ENCODE measurements at regions not wholly inside any gene's neighbourhood (a gene's known extent, or its start where the extent isn't known, plus 50 kb on each side); places are given as distances from the start of the nearest gene placed in this dataset.

DNA sequence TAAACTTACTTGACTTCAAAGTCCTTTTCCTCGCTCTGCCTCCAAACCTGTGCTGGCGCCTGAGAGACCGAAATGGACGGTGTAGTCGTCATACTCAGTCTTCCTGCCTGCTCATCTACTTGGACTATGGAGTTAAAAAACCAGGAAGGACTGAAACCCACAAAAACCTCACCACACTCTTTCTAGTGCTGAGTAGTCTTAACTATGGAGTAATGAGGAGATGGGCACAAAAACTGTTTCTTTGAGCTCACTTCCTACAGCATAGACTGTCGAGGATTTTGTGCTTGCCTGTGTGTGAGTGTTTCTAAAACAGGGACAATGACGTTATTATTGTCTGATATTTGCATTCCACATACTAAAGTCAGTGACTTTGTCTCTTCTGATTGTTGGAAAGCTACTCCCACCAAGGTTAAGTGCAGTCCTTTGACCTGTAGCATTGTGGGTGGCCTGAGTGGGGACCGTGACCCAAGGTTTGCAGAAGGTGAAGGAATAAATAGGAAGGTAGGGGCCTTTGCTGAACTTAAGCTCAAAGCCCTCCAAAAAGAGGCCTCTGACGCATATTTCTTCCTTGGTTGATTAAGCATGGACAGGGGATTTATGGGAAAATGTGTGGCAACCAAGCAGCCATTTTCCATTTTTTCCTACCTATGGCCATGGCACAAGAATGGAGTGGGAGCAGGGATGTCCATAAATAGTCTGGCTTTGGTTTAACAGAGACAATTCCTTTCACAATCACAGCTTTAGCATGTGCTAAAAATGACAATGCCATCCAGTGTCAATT lies 109.6 kb downstream of the ZBTB18 start:
- Histone ChIP-seq H3K27ac (ENCODE audit: low read depth, low read length) (no peak overlapping the region), H4K20me1 (ENCODE audit: insufficient read depth, low read length) (no peaks in the 10 kb centered on the region), H2AFZ (ENCODE audit: low read length) (no peak overlapping the region), H3K4me1 (ENCODE audit: insufficient read depth, low read length) (peaks cover 21% of the 10 kb centered on the region), H3K79me2 (ENCODE audit: insufficient read depth, low read length) (no peaks in the 10 kb centered on the region), H3K4me2 (ENCODE audit: insufficient read depth, low read length) (no peak overlapping the region), H3K9me3 (ENCODE audit: low read depth, low read length) (no peaks in the 10 kb centered on the region), H3K36me3 (ENCODE audit: insufficient read depth, low read length) (no peaks in the 10 kb centered on the region), H3K4me3 (ENCODE audit: insufficient read depth, low read length) (no peak overlapping the region), H3K27me3 (ENCODE audit: insufficient read depth, low read length) (no peaks in the 10 kb centered on the region)
- TF ChIP-seq, protein P1, sequence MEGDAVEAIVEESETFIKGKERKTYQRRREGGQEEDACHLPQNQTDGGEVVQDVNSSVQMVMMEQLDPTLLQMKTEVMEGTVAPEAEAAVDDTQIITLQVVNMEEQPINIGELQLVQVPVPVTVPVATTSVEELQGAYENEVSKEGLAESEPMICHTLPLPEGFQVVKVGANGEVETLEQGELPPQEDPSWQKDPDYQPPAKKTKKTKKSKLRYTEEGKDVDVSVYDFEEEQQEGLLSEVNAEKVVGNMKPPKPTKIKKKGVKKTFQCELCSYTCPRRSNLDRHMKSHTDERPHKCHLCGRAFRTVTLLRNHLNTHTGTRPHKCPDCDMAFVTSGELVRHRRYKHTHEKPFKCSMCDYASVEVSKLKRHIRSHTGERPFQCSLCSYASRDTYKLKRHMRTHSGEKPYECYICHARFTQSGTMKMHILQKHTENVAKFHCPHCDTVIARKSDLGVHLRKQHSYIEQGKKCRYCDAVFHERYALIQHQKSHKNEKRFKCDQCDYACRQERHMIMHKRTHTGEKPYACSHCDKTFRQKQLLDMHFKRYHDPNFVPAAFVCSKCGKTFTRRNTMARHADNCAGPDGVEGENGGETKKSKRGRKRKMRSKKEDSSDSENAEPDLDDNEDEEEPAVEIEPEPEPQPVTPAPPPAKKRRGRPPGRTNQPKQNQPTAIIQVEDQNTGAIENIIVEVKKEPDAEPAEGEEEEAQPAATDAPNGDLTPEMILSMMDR (IDR thresholded peaks at IDR 0.05; ENCODE audit: extremely low read depth, low read depth, low read length): no peak
- no peak for DNase-seq (ENCODE audit: insufficient read length, low spot score, missing footprints)

DNA sequence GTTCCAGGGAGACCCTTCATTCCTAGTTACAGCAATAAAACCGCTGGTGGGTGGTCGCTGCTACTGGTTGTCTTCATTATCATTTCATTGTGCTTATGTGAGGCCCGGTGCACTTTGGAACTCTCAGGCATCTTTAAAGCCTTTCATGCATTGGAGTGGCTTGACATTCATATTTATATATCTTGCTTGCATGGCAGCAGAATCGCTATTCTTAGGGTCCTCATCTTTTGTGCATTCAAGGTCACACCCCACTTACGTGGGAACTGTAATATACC lies 110.1 kb downstream of the ZBTB18 start:
- Histone ChIP-seq H4K20me1 (ENCODE audit: insufficient read depth, low read length) (no peaks in the 10 kb centered on the region), H3K4me2 (ENCODE audit: insufficient read depth, low read length) (no peak overlapping the region), H2AFZ (ENCODE audit: low read length) (no peak overlapping the region), H3K4me1 (ENCODE audit: insufficient read depth, low read length) (peaks cover 21% of the 10 kb centered on the region), H3K4me3 (ENCODE audit: insufficient read depth, low read length) (no peak overlapping the region), H3K9me3 (ENCODE audit: low read depth, low read length) (no peaks in the 10 kb centered on the region), H3K79me2 (ENCODE audit: insufficient read depth, low read length) (no peaks in the 10 kb centered on the region), H3K27ac (ENCODE audit: low read depth, low read length) (no peak overlapping the region), H3K27me3 (ENCODE audit: insufficient read depth, low read length) (no peaks in the 10 kb centered on the region), H3K36me3 (ENCODE audit: insufficient read depth, low read length) (no peaks in the 10 kb centered on the region)
- TF ChIP-seq, protein P1 (IDR thresholded peaks at IDR 0.05; ENCODE audit: extremely low read depth, low read depth, low read length): no peak
- no peak for DNase-seq (ENCODE audit: insufficient read length, low spot score, missing footprints)

DNA sequence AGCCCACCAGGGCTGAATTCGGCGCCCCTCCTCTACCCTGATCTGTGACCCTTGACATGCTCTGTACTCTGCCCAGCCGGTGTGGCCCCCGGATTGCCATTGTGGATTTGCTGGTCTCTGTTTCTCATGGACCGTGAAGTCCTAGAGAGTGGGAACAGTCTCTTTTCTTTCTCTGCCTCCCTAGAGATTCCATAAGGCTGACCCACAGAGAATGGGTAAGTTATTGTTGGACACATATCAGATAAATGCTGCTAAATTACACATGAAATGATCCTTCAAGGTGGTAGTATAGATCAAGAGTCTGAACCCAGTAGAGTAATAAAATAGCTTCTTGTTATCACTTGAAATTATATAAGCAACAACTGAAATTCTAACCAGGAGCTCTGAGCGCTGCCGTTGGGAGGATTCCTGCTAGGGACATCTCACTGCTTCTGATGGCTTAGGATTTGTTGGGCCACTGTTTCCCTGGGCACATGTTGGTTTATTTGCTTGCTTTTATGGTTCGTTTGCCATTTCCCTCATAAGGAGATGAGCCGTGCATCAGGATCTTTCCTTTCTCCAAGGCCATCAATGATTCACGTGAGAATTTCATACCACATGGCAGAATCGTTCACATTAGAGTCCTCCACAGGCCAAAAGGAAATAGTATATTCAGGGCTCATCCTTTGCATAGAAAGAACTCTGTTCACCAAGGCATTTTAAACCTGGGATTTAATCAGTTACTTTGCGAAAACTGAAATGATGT lies 111.9 kb downstream of the ZBTB18 start:
- DNase-seq (ENCODE audit: insufficient read length, low spot score, missing footprints): no peak
- no peaks in the 10 kb centered on the region for H4K20me1 ChIP-seq (ENCODE audit: insufficient read depth, low read length)
- peak overlapping the region; percentile 68 for H3K4me2 ChIP-seq (ENCODE audit: insufficient read depth, low read length)
- H3K79me2 ChIP-seq (ENCODE audit: insufficient read depth, low read length): no peaks in the 10 kb centered on the region
- peak overlapping the region; percentile 43 for H2AFZ ChIP-seq (ENCODE audit: low read length)
- TF ChIP-seq, protein P1 (IDR thresholded peaks at IDR 0.05; ENCODE audit: extremely low read depth, low read depth, low read length): no peak
- no peaks in the 10 kb centered on the region for H3K9me3 ChIP-seq (ENCODE audit: low read depth, low read length)
- H3K27me3 ChIP-seq (ENCODE audit: insufficient read depth, low read length): no peaks in the 10 kb centered on the region
- H3K4me3 ChIP-seq (ENCODE audit: insufficient read depth, low read length): no peak overlapping the region
- peak overlapping the region; percentile 66 for H3K27ac ChIP-seq (ENCODE audit: low read depth, low read length)
- H3K36me3 ChIP-seq (ENCODE audit: insufficient read depth, low read length): no peaks in the 10 kb centered on the region
- peaks cover 21% of the 10 kb centered on the region for H3K4me1 ChIP-seq (ENCODE audit: insufficient read depth, low read length)

DNA sequence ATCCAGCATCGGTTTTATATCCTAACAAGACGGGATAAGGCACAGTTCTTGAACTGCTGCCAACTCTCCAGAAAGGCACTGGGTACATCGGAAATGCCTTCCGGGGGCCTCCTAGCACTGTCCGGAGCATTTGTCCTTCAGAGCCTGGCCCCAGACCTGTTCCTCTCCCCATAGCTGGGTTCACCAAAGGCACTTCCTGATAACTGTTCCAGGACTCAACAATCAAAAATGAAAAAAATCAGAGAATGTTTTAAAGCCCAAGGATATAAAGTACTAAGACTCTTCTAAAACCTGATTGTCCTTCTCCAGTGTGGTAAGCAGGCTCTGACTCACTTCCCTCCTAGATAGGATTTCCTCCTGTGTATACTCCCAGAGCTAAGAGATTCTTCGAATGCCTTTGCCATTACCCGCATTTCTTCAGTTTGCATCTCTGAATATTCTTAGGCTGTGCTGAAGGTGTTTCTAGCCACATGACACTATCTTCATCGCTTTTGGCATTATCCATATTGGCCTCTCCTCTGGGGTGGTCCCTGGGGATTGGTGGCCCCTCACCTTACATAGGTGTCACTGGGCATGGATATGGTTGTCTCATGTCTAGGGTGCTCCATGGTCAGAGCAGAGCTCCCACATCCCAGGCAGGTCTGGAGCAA lies 112.9 kb downstream of the ZBTB18 start:
- H2AFZ ChIP-seq (ENCODE audit: low read length): peak overlapping the region; percentile 8
- no peaks in the 10 kb centered on the region for H3K27me3 ChIP-seq (ENCODE audit: insufficient read depth, low read length)
- no peaks in the 10 kb centered on the region for H3K79me2 ChIP-seq (ENCODE audit: insufficient read depth, low read length)
- no peaks in the 10 kb centered on the region for H3K36me3 ChIP-seq (ENCODE audit: insufficient read depth, low read length)
- DNase-seq (ENCODE audit: insufficient read length, low spot score, missing footprints): peak; percentile 87
- H4K20me1 ChIP-seq (ENCODE audit: insufficient read depth, low read length): no peaks in the 10 kb centered on the region
- H3K9me3 ChIP-seq (ENCODE audit: low read depth, low read length): no peaks in the 10 kb centered on the region
- peaks cover 21% of the 10 kb centered on the region for H3K4me1 ChIP-seq (ENCODE audit: insufficient read depth, low read length)
- TF ChIP-seq, protein P1 (IDR thresholded peaks at IDR 0.05; ENCODE audit: extremely low read depth, low read depth, low read length): no peak
- peak overlapping the region; percentile 68 for H3K4me2 ChIP-seq (ENCODE audit: insufficient read depth, low read length)
- peak overlapping the region; percentile 66 for H3K27ac ChIP-seq (ENCODE audit: low read depth, low read length)
- H3K4me3 ChIP-seq (ENCODE audit: insufficient read depth, low read length): peak overlapping the region; percentile 40

Measured in osteoblast (primary cell).